GM18907 (cell line): ENCODE measurements at regions not wholly inside any gene's neighbourhood (a gene's known extent, or its start where the extent isn't known, plus 50 kb on each side); places are given as distances from the start of the nearest gene placed in this dataset.

Experiments used
- ATAC-seq: cut with Tn5 transposase; IDR thresholded peaks from one replicate; pipeline ENCODE4 v1.9.1; 2021; ENCODE audit warnings: mild to moderate bottlenecking, moderate library complexity; ENCODE audit not compliant: unreplicated experiment

DNA sequence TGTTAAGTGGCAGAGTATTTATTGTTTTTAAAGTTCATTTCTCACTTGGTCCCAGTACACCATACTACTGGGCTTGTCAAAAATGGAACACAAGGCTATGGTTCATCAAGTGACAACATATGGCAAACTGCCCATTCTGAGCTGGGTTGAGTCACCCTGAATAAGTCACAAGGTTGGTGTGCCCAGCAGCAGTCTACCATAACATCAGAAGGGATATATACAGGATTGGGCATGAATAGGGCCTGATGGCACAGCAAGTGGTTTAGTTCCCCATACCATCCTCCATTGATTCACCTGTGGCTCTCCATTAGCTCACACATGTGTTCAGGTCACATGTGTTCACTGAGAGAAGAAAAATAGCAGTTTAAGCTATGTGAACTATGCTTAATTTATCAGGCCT is 249.8 kb upstream of the PRDM9 start:
- no peak for ATAC-seq

DNA sequence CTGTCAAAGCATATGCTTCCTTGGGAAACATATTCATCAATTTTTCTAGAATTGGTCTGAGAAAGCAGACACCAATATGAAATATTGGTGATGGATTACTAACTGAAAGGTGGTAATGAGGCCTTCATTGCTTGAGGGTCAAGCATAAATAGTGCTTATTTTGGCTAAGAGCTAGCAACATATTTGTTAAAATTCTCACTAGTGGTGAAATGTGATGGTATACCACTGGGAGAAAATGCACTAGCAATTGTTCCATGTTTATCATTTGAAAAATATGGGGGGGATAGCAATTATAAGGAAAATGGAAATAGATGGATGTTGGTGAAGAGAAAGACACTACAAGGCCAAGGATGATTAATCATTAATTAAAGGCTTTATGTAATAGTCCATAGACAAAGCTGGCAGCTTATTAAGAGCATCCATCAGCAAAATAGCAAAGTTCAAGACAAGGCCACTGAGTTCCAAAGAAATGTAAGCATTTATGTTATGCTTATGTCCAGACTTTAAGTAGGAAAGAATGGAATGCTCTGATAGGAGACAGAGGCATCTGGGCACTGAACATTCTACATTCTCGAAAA is 253.7 kb upstream of the PRDM9 start:
- ATAC-seq, result no peak

DNA sequence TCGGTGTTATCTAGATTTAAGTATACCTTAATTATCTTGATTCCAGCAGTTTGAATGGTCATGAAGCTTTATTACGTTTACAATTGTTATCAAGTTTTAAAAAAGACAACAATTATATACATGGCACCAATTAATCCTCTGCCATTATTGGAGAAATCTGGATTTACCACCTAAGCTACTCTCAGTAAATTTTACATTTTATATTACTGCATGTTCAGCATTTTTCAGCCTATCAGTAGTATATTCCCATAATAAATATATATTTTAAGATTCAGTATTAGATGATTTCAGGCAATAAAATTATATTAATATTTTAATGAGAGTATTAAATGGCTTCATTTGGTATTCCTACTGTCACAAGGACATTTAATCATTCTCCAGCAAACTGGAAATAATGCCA is 264.5 kb upstream of the PRDM9 start:
- ATAC-seq, result no peak

DNA sequence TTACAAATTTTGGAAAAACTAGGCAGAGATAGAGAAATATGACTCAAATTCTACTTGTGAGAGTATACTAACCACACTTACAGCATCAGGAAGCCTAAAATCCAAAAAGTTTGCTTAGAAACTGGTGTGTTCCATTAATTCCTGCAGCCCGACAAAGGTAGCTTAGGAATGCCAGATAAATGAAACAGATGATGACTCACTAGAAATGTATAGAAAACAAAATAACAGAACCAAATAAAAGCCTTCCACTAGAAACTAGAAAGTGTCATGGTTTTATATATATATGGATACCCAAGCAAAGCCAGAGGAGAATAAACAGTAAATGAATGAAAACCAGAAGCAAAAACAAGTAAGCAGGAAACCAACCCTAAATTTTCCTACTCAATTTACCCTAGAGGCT is 272.2 kb upstream of the PRDM9 start:
- no peak for ATAC-seq

DNA sequence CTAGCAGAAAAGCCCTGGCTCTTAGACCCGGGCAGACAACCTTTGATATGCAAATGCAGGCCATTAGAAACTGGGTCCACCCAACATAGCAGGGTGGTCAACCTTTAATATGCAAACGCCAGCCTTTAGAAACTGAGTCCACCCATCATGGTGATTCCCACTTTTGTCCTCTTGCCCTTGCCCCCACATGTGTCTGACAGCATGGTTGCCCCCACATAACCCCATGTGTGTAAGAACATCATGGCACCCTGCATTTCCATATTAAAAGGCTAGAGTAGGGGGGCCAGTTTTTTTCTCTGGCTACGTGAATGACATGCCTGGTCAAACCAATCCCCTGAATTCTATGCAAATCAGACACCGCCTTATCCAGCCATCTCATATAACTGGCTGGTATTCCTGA is 273.2 kb upstream of the PRDM9 start:
- ATAC-seq, result no peak

DNA sequence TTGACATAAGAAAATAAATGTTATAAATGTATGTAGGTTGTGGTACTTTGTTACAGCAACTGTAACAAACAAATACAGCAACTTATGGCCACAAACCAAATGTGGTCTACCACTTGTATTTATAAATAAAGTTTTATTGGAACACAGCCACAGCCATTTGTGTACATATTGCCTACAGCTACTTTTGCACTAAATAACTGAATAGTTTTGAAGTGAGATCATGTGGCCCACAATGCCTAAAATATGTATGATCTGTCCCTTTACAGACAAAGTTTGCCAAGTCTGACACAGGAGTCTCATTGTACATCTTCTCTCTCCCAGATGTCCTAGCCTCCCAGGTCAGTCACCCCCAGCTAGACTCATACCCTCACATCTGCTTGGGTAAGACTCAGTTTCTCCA is 283.6 kb upstream of the PRDM9 start:
- no peak for ATAC-seq

DNA sequence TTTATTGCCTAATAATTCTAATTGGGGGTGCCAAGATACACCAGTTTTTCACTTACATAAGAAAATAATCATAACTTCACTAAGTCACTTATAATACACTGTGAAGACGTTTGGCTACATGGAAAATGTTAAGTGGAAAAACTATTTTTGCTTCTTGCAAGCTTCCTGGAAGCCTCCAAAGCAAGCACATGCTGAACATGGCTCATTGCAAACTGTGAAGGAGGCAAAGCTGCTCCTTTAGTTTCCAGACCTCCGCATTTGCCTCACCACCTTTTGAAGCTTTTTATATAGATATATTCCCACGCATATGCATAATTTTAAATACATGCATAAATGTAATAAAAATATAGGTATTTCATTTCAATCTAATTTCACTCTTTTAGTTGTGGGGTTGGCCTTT is 285.6 kb upstream of the PRDM9 start:
- ATAC-seq, result no peak

DNA sequence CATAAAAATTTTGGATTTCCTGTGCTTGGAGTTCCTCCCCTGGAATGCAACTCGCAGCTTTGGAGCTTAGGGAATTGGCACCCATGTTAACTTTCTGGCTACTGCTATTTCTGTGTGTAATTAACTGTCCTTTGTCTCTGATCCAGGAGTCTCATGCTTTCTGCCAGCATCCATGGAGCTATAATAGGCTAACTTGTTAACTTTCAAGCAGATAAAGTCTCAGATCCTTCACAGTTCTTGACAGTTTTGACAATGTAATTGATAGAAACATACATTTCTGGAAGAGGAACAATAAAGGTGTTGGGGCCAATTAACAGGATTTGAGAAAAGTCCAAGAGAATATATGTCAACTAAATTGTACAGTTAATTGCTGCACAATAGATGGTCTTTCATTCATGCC is 290.2 kb upstream of the PRDM9 start:
- ATAC-seq, result no peak

DNA sequence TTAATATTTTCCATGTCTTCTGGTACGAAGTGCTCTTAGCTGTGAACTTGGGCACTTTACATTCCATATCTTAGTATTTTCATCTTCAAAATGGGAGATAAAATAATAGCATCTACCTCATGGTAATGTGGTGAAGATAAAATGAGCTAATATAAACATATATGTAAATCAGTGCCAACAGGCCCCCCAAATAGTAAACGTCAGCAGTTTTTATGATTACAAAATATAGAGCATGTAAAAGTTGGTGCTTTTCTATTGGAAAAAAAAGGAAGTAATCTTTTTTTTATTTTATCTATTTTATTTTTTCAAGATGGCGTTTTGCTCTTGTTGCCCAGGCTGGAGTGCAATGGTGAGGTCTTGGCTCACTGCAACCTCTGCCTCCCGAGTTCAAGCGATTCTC is 291.1 kb upstream of the PRDM9 start:
- ATAC-seq, result no peak

DNA sequence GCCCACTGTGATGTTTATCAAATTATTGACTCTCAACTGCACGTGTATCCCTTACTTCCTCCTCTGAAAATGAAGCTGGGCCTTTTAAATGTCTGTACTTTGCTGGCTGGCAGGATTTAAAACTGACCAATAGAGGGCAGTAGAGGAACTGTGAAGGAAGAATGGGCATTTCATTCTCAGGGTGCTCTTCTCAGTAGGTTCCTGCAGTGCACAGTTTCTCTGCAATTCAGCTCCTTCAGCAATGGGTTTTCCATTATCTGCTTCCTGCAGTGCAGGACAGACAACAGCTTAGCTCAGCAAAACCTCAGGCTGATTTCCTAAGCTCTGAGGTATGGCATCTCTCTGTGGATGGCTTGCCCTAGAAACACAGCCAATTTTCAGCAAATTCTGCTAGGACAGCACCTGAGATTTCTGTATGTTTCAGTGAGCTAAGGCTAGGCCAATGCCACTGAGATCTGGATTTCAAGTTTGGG is 298.4 kb upstream of the PRDM9 start:
- no peak for ATAC-seq

DNA sequence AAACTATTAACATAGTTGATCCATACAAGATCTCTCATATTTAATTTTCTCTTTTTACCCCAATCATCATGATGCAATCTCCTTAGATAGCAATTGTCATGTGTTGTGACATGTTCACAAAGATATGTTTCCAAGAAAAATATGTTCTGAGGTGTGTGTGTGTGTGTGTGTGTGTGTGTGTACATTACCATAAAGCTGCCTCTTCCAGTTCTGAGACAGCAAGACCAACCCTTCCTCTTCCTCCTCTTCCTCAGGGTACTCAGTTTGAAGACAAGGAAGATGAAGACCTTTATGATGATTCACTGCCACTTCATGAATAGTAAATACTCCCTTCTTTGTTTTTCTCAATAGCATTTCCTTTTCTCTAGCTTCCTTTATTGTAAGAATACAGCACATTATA is 303.3 kb upstream of the PRDM9 start:
- no peak for ATAC-seq

DNA sequence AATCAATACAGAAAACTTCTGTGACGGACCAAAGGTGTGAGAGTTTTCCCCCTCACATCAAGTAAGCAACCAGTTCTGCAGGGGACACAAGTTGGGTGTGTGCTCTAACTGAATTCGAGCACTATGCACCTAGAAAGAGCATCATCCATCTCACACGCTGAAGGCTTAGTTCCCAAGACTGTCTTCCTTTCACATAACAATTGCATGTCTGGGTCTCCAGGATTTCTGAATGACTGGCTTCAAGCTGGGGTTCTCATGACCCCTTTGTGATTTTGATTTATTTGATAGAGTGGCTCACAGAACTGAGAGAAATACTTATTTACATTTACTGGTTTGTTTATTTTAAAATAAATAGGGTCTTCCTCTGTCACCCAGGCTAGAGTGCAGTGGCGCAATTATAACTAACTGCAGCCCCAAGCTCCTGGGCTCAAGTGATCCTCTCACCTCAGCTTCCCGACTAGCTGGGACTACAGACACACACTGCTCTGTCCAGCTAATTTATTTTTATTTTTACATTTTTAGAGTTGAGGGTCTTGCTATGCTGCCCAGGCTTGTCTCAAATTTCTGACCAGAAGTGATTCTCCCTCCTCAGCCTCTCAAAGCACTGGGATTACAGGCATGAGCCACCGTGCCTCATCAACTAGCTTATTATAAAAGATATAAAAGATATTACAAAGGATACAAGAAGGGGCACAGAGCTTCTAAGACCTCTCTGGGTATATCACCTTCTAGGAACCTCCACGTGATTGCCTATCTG is 316.7 kb upstream of the CDH12 start:
- no peak for ATAC-seq

DNA sequence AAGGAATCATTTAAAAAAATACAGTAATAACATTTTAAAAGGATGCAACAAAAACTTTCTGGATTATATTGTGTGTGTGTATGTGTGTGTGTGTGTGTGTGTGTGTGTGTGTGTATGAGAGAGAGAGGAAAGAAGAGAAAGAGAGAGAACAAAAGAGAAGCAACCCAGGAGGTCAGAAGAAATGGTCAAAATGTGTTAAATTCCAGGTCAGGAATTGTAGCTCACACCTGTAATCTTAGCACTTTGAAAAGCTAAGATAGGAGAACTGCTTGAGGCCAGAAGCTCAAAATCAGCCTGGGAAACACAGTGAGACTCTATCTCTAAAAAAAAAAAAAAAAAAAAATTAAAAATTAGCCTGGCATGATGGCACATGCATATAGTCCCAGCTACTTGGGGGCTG is 311.8 kb upstream of the CDH12 start:
- no peak for ATAC-seq

DNA sequence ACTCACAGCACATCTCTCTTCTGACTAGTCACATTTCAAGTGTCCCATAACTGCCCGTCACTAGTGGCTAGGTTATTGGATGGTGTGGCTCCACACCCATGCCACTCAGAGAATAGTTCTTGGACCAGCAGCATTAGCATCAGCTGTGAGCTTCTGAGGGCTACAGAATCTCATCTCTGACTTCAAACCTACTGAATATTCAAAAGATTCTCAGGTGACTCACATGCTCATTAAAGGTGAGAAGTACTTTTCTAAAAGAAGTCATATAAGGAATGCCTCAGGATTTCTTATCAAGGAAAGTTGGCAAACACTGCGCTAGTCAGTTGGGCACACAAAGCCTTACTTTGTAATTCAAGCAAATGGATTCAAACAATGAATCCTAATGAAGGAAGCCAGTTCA is 305.0 kb upstream of the CDH12 start:
- ATAC-seq, result no peak

DNA sequence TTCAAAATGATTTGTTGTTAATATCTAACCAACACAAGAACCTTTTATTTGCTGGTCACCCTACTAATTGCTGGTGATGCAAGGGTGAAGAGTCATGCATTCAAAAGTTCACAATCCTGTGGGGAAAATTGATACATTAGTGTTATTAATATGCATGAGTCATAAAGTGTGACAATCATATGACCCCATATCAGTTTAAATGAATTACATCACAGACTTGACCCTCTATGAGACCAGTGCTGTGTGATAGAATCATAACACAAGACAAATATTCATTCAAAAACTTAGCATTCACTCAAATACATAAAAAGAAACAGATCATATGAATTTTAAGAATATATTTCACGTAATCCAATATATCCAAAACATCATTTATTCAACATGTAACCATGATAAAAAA is 304.6 kb upstream of the CDH12 start:
- ATAC-seq, result no peak

DNA sequence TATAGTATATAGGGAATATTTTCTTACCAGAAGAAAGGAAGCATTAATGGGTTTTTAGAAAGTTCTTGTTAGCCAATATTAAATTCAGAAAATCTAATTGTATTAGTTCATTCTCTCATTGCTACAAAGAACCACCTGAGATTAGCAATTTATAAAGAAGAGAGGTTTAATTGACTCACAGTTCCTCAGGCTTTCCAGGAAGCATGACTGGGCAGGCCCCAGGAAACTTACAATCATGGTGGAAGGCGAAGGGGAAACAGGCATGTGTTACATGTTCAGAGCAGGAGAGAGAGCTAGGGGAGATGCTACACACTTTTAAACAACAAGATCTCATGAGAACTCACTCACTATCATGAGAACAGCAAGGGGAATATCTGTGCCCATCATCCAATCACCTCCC is 304.0 kb upstream of the CDH12 start:
- no peak for ATAC-seq

DNA sequence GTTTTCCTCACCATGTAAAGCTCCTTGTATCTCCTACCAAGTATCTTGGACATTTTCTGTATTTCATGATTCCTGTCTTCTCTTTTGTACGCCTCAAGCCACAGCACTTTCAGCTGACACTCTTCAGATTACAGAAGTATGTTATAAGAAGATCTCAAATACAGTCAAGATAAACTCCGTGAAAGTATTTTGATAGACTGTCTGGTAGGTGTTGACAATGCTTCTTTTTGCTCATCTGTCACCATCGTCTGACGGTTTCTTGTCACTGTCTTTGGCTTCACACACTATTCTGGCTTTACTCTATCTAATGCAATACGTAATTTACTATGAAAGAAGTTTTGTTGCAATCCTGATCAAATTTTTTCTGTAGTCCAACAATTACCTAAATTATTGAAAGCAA is 294.5 kb upstream of the CDH12 start:
- no peak for ATAC-seq

DNA sequence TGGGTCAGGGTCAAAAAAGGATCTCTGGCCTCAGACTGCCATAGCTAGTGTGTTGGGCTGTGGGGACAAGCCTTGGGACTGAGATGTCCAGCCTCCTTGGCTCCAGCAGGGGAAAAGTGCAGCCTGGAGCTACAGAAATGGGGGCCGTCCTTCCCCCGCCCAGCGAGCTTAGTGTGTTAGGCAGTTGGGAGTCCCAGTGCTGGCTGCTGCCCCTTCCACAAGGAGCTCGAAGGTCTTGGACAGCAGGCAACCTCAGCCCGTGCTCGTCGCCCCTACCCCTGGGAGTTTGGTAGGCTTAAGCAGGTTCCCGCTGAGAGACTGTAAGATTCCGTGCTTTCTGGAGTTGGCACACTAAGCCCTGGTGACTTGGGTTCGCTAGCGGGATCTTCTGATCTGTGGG is 293.0 kb upstream of the CDH12 start:
- no peak for ATAC-seq

DNA sequence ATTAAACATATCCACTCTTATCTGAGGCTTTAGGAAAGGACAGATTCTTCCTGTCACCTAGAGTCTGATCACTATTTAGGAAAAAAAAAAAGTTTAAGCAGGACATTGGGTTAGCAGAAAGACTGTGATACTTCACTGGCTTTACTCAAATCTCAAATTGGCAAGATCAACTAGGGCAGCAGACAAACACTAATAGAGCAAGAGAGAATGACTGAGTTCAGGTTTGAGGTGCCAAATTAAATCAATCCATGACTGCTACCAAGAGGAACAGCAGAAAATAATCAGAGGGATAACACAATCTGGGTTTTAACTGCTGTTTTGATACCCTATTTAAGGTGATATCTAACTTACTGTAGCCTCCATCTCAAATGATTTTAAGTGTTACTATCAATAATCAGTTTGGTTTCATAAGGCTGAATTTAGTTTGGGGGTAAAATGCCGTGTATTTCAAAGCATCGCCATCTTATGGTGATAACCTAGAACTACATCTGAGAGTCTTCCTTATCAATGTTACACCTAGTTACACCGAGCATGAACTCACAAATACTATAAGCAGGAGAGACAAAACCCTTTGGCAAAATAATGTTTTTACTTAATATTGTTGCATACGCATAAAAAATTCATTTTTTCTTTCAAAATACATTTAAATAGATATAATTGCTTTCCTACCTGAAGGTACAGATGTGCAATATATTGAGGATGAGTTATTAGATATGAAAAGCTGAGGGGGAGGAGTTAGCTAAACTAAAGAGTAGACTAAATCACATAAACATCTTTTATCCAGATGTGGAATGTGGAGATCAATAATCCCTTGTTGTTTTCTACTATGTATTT is 286.4 kb upstream of the CDH12 start:
- no peak for ATAC-seq

DNA sequence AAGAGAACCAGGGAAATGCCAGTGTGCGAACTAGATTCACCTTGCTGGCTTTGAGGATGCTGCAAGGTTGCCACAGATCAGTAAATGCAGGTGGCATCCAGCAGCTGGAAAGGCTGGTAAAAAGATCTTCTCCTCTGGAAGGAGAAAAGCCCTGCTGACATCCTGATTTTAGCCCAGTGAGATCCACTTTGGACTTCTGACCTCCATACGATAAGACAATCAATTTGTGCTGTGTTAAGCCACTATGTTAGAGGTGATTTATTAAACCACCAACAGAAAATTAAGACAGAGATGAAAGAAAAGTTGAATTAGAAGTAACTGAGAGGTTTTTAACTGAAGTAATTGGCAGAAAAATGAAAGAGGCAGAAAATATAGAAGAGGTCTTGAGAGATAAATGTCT is 283.8 kb upstream of the CDH12 start:
- no peak for ATAC-seq

DNA sequence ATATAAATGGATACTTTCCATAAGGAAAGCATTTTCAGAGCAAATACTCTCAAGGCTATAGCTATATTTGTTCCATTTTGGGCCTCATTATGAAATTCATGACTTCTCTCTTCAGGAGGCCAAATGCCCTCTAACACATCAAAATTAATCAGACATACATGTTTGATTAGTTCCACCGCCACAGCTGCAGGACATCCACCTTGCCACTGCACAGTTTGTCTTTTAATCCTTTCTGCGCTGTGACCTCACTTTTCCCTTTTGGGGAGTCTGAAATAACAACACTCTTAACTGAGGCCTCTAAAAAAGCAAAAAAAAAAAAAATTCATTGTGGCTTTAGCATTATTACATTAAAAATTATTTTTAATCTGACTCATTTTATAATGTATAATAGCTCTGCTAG is 279.1 kb upstream of the CDH12 start:
- no peak for ATAC-seq

DNA sequence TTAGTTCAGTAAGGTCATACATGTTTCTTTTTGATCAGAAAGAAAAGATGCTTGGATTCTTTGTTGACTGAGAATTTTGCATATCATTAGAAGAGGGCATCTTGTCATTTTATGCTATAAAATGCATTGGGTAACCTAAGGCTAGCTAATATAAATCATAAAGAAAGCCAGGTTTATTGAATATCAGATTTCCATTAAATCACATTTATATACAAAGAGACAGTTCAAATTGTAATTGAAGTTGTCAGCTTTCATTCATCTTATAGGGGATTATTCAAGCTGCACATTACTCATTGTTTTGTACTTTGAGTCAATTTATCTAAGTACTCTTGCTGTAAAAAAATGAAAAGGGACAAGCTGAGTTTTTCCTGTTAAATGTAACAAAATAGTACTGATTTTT is 259.1 kb upstream of the CDH12 start:
- no peak for ATAC-seq
